HepG2 (cell line): ENCODE measurements at regions not wholly inside any gene's neighbourhood (a gene's known extent, or its start where the extent isn't known, plus 50 kb on each side); places are given as distances from the start of the nearest gene placed in this dataset.

Experiments used
- ATAC-seq: fragments of 200-7000 bp; cut with Tn5 transposase; 3 replicates; pipeline ENCODE4 v1.9.1; 2020; ENCODE audit warnings: mild to moderate bottlenecking, moderate library complexity
- BruUV-seq: library from RNA; stranded (reverse); fragments of 400-500 nt; replicated peaks from 2 replicates; lab custom pipeline; 2021; lab: Mats Ljungman, UMichigan
- CTCF ChIA-PET: fragments of 300-600 bp; formaldehyde crosslinking; extraction: SDS; loops from one replicate; lab custom pipeline; 2021; ENCODE audit warnings: low total read pairs, inconsistent platforms, low intra/inter-chr PET ratio; lab: Yijun Ruan, JAX
- POLR2A ChIA-PET: fragments of 350-600 bp; sonication (Branson Sonifier 250); formaldehyde crosslinking; loops from one replicate; lab custom pipeline; 2020; ENCODE audit warnings: antibody characterized with exemption, inconsistent platforms; lab: Yijun Ruan, JAX
- DNase-seq: peaks from one replicate; pipeline ENCODE4 v3.0.0-alpha.2; 2015; ENCODE audit warnings: low spot score
- FAIRE-seq: peaks from 3 replicates; lab custom pipeline; 2011; peaks lifted over from hg19 to GRCh38; lab: Jason Lieb, UNC
- H2AFZ ChIP-seq: one replicate; pipeline ENCODE4 v1.6.1; 2011; ENCODE audit warnings: low read length, inconsistent platforms
- H3K27ac ChIP-seq: fragments of 300-600 bp; 3 replicates; pipeline ENCODE4 v1.8.0; 2011; ENCODE audit warnings: mixed run types, mild to moderate bottlenecking, mixed read lengths, low read length, inconsistent platforms; ENCODE audit not compliant: insufficient read depth; ENCODE audit errors: extremely low read length
- H3K27me3 ChIP-seq, 2 experiments: fragments of 200-600 bp in 1 of 2; 2 replicates in 1 of 2; 3 replicates in 1 of 2; pipeline versions ENCODE4 v1.6.0 to v1.8.0; 2011; ENCODE audit warnings: low read length in 2 of 2, mild to moderate bottlenecking in 2 of 2, moderate library complexity in 2 of 2, inconsistent platforms in 1 of 2; ENCODE audit not compliant: insufficient read depth in 2 of 2, control insufficient read depth in 1 of 2
- H3K36me3 ChIP-seq, 2 experiments: fragments of 200-600 bp in 1 of 2; replicated peaks in 1 of 2; 2 replicates in 1 of 2; 3 replicates in 1 of 2; pipeline versions ENCODE4 v1.5.1 to v1.8.0; 2011; ENCODE audit warnings: low read length in 2 of 2, inconsistent platforms in 1 of 2; ENCODE audit not compliant: insufficient read depth in 2 of 2, control insufficient read depth in 1 of 2
- H3K4me1 ChIP-seq: 2 replicates; pipeline ENCODE4 v1.5.1; 2012; ENCODE audit warnings: low read length, inconsistent platforms; ENCODE audit not compliant: insufficient read depth
- H3K4me2 ChIP-seq: 2 replicates; pipeline ENCODE4 v1.6.0; 2011; ENCODE audit warnings: low read depth, low read length, inconsistent platforms
- H3K4me3 ChIP-seq, 3 experiments: fragments of 200-600 bp in 1 of 3; sonication (generic), shearing (Covaris generic) in 1 of 3; replicated peaks in 1 of 3; 2 replicates each; pipeline ENCODE4 v1.5.1; 2011 to 2016; ENCODE audit warnings: low read length in 3 of 3, inconsistent platforms in 2 of 3, low read depth in 2 of 3, mild to moderate bottlenecking in 2 of 3, control low read depth in 1 of 3, mixed read lengths in 1 of 3; ENCODE audit not compliant: insufficient read depth in 1 of 3
- H3K79me2 ChIP-seq: one replicate; pipeline ENCODE4 v1.6.1; 2011; ENCODE audit warnings: low read length, inconsistent platforms; ENCODE audit not compliant: insufficient read depth
- H3K9ac ChIP-seq: 2 replicates; pipeline ENCODE4 v1.6.0; 2011; ENCODE audit warnings: mild to moderate bottlenecking, low read depth, low read length, inconsistent platforms; ENCODE audit not compliant: insufficient read depth
- H3K9me3 ChIP-seq: 2 replicates; pipeline ENCODE4 v1.5.1; 2012; ENCODE audit warnings: mild to moderate bottlenecking, low read length
- H4K20me1 ChIP-seq: 2 replicates; pipeline ENCODE4 v1.6.0; 2011; ENCODE audit warnings: inconsistent platforms, mild to moderate bottlenecking, low read length, moderate library complexity; ENCODE audit not compliant: insufficient read depth
- CTCF ChIP-seq: sonication (generic); formaldehyde crosslinking; IDR thresholded peaks from 2 replicates; pipeline ENCODE4 v1.5.0; 2020; ENCODE audit warnings: mild to moderate bottlenecking, missing genetic modification reagents, moderate library complexity
- HIVEP1 ChIP-seq: sonication (generic); formaldehyde crosslinking; IDR thresholded peaks from 2 replicates; pipeline ENCODE4 v1.4.0; 2020; ENCODE audit warnings: mild to moderate bottlenecking, missing genetic modification reagents
- HOXA5 ChIP-seq: sonication (generic); formaldehyde crosslinking; IDR thresholded peaks from 2 replicates; pipeline ENCODE4 v1.4.0; 2020; ENCODE audit warnings: missing genetic modification reagents
- HOXA7 ChIP-seq: sonication (generic); formaldehyde crosslinking; IDR thresholded peaks from 2 replicates; pipeline ENCODE4 v1.8.1; 2022; ENCODE audit warnings: mild to moderate bottlenecking, missing genetic modification reagents, moderate library complexity
- HOXA9 ChIP-seq: sonication (generic); formaldehyde crosslinking; IDR thresholded peaks from 2 replicates; pipeline ENCODE4 v1.8.1; 2022; ENCODE audit warnings: missing genetic modification reagents, mild to moderate bottlenecking, moderate library complexity, borderline replicate concordance
- KDM4B ChIP-seq: sonication (generic); formaldehyde crosslinking; IDR thresholded peaks from 2 replicates; pipeline ENCODE4 v1.4.0; 2020; ENCODE audit warnings: missing genetic modification reagents
- KLF13 ChIP-seq: sonication (generic); formaldehyde crosslinking; IDR thresholded peaks from 2 replicates; pipeline ENCODE4 v1.4.0; 2020; ENCODE audit warnings: mild to moderate bottlenecking, missing genetic modification reagents
- MXD4 ChIP-seq: IDR thresholded peaks from 2 replicates; pipeline ENCODE4 v1.6.1; 2016; ENCODE audit warnings: mild to moderate bottlenecking, missing biosample characterization, missing genetic modification reagents
- NCOA5 ChIP-seq: sonication (generic); formaldehyde crosslinking; IDR thresholded peaks from 2 replicates; pipeline ENCODE4 v1.4.0; 2020; ENCODE audit warnings: missing genetic modification reagents
- NRL ChIP-seq: sonication (generic); formaldehyde crosslinking; IDR thresholded peaks from 2 replicates; pipeline ENCODE4 v1.5.0; 2020; ENCODE audit warnings: missing genetic modification reagents, mild to moderate bottlenecking, moderate library complexity, borderline replicate concordance
- POLR2A ChIP-seq, 2 experiments: IDR thresholded peaks; 2 replicates each; pipeline ENCODE4 v1.6.1; 2011; ENCODE audit warnings: low read depth in 2 of 2, low read length in 2 of 2, mild to moderate bottlenecking in 1 of 2, moderate library complexity in 1 of 2; ENCODE audit not compliant: insufficient read depth in 1 of 2
- REXO4 ChIP-seq: sonication (generic); formaldehyde crosslinking; IDR thresholded peaks from 2 replicates; pipeline ENCODE4 v1.8.0; 2022; ENCODE audit warnings: missing genetic modification reagents, mild to moderate bottlenecking, borderline replicate concordance
- SIX4 ChIP-seq: sonication (generic); formaldehyde crosslinking; IDR thresholded peaks from 2 replicates; pipeline ENCODE4 v1.4.0; 2020; ENCODE audit warnings: missing genetic modification reagents
- SMYD3 ChIP-seq: sonication (generic); formaldehyde crosslinking; IDR thresholded peaks from 2 replicates; pipeline ENCODE4 v1.8.1; 2023; ENCODE audit warnings: mild to moderate bottlenecking, missing genetic modification reagents
- SRF ChIP-seq: IDR thresholded peaks from 2 replicates; pipeline ENCODE4 v1.6.1; 2011; ENCODE audit warnings: mild to moderate bottlenecking, low read depth, low read length, moderate library complexity
- STAG1 ChIP-seq: sonication (generic); formaldehyde crosslinking; IDR thresholded peaks from 2 replicates; pipeline ENCODE4 v1.4.0; 2020; ENCODE audit warnings: missing genetic modification reagents
- ZKSCAN1 ChIP-seq: fragments of 150-350 bp; IDR thresholded peaks from 2 replicates; pipeline ENCODE4 v1.6.1; 2014; ENCODE audit warnings: low read length
- ZNF12 ChIP-seq: sonication (generic); formaldehyde crosslinking; IDR thresholded peaks from 2 replicates; pipeline ENCODE4 v1.5.0; 2020; ENCODE audit warnings: missing genetic modification reagents
- ZNF746 ChIP-seq: sonication (generic); formaldehyde crosslinking; IDR thresholded peaks from 2 replicates; pipeline ENCODE4 v1.8.0; 2022; ENCODE audit warnings: mild to moderate bottlenecking, missing genetic modification reagents
- WGBS: methylation state at CpG from one replicate; pipeline ENCODE4 v1.1.6; 2017; ENCODE audit warnings: low lambda C conversion rate; 5-methylcytosine and 5-hydroxymethylcytosine counted together
- in situ Hi-C: cut with HindIII; loops from 2 replicates; pipeline ENCODE4 v1.10.0; 2017; ENCODE audit warnings: low pct_unique_long_range_greater_than_20kb; ENCODE audit not compliant: extremely low pct_ligation_motif_present
- intact Hi-C: fragments of 100-400 bp; cut with micrococcal nuclease; formaldehyde crosslinking; loops from one replicate; pipeline ENCODE4 v1.10.0; 2022; ENCODE audit not compliant: unreplicated experiment
- TF ChIP-seq, protein P1 (sequence below): IDR thresholded peaks from 2 replicates; pipeline ENCODE4 v1.6.1; 2016; ENCODE audit warnings: mild to moderate bottlenecking

DNA sequence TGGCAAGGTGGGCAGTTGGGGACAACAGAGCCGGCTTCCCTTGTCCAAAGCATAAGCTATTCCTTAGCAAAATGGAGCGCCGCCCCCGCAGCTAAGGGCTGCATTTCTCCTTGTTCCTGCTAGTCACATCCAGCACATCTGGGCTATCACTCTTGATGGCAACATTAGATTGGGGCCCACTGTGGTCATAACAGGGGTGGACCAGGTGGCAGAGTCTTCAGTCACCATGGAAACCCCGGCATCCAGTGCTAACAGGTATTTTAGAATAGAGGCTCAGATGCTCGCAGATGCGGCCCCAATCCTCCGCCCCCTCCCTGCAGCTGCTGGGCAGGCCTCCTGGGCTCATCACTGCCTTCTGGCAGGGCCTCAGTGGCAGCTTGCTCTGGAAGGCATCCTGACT lies 125.9 kb downstream of the GPCPD1 start (continued):
- no peak for TF ChIP-seq SIX4 (CRISPR knock-in tag)
- no peak for TF ChIP-seq ZKSCAN1
- no peak for TF ChIP-seq KLF13 (CRISPR knock-in tag)
- TF ChIP-seq, protein P1, sequence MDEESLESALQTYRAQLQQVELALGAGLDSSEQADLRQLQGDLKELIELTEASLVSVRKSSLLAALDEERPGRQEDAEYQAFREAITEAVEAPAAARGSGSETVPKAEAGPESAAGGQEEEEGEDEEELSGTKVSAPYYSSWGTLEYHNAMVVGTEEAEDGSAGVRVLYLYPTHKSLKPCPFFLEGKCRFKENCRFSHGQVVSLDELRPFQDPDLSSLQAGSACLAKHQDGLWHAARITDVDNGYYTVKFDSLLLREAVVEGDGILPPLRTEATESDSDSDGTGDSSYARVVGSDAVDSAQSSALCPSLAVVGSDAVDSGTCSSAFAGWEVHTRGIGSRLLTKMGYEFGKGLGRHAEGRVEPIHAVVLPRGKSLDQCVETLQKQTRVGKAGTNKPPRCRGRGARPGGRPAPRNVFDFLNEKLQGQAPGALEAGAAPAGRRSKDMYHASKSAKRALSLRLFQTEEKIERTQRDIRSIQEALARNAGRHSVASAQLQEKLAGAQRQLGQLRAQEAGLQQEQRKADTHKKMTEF (CRISPR knock-in tag): no peak
- TF ChIP-seq HOXA9: no peak
- TF ChIP-seq ZNF12 (CRISPR knock-in tag): no peak
- no peak for TF ChIP-seq POLR2A (IDR thresholded peaks at IDR 0.05; ENCODE audit: insufficient read depth in 1 of 2, low read depth in 2 of 2, low read length in 2 of 2)
- no peak for TF ChIP-seq HOXA7 (CRISPR knock-in tag)
- TF ChIP-seq, all 625 proteins: peak for 0

GRCh38 chr20:5484346-5484745 lies 126.5 kb downstream of the GPCPD1 start:
- Histone ChIP-seq H3K9me3 (no peaks in the 10 kb centered on the region), H3K4me2 (no peak overlapping the region), H2AFZ (no peak overlapping the region), H3K9ac (no peak overlapping the region), H3K27me3 (peaks cover 19 to 75% of the 10 kb centered on the region in 2 experiments), H3K4me1 (no peaks in the 10 kb centered on the region), H3K36me3 (no peaks in the 10 kb centered on the region), H4K20me1 (no peaks in the 10 kb centered on the region), H3K79me2 (no peaks in the 10 kb centered on the region), H3K4me3 (no peak overlapping the region), H3K27ac (no peak overlapping the region)
- DNase-seq (no peak), FAIRE-seq (no peak), ATAC-seq (peak; percentile 72)
- 14% methylated on average over 6 of the region's 6 CpGs for WGBS
- in situ Hi-C loops (no loop called here), intact Hi-C loops (no loop called here)
- BruUV-seq: no TSS peak
- ChIA-PET POLR2A (no interaction called here), CTCF (no interaction called here)
- no peak for TF ChIP-seq SMYD3
- no peak for TF ChIP-seq NRL
- TF ChIP-seq HOXA5 (CRISPR knock-in tag): no peak
- TF ChIP-seq STAG1 (CRISPR knock-in tag): 0 out of 2 replicates have a peak, but pooled peaks have one; percentile 6
- peak; percentile 25 for TF ChIP-seq CTCF (CRISPR knock-in tag)
- no peak for TF ChIP-seq ZNF746 (CRISPR knock-in tag)
- TF ChIP-seq HIVEP1 (CRISPR knock-in tag): no peak
- no peak for TF ChIP-seq REXO4
- no peak for TF ChIP-seq HOXA7 (CRISPR knock-in tag)
- no peak for TF ChIP-seq NCOA5
- TF ChIP-seq SRF: no peak
- TF ChIP-seq KDM4B (CRISPR knock-in tag): no peak
- no peak for TF ChIP-seq MXD4
